HG03045 (cell line): ENCODE measurements at regions not wholly inside any gene's neighbourhood (a gene's known extent, or its start where the extent isn't known, plus 50 kb on each side); places are given as distances from the start of the nearest gene placed in this dataset.
"Not testable (repeated sequence)": the region's sequence is repeated elsewhere in the genome, so short reads cannot be mapped to it uniquely, and the experiment has no call there.

Experiments used
- ATAC-seq: cut with Tn5 transposase; IDR thresholded peaks from one replicate; pipeline ENCODE4 v1.9.1; 2021; ENCODE audit warnings: mild to moderate bottlenecking, moderate library complexity; ENCODE audit not compliant: unreplicated experiment

DNA sequence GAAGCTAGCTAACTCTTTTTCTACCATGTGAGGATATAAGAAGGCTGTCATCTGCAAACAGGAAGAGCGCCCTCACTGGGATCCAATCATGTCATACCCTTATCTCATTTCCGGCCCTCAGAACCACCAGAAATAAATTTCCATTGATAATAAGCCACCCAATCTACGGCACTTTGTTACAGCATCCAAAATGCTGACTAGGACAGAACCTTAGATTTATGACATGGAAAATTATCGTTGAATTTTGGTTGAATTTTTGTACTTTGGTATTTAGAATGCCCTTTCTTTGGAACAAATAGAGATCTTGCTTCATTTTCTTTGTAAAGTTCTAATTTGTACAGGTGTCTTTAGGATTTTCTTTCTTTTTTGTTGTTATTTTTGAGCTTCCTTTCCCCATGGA is 53.3 kb upstream of the CYLC2 start:
- ATAC-seq: no peak

DNA sequence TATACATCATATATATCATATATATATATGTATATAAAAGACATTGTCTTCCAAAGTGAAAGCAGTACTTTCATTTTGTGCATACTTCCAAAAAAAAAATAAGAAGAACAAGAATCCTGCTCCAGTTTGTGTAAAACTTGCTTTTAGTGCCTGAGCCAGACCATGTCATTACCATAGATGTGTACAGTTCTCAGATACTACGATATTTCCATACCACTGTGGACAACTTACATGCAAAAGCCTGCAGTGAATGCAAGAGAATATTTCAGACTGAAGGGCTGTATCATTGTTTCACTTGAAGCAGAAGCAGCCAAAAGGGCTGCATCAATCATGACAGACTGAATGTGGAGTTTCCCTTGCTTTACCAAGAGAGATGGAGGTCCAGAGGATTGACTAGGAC is 72.6 kb upstream of the CYLC2 start:
- no peak for ATAC-seq

DNA sequence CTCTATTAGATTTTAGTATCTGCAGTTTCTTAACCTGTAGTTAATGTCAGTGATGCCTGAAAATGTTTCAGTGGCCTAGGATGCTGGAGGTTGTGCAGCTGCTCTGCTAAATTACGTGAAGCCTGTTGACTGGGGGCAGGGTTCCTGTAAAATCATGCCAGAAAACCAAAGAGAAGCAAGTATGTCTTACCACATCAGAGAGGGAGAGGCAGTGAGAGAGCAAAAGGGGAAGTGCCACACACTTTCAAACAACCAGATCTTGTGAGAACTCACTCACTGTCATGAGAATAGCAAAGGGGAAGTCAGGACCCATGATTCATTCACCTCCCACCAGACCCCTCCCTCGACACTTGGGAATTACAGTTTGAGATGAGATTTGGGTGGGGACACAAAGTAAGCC is 83.9 kb upstream of the CYLC2 start:
- ATAC-seq: no peak

DNA sequence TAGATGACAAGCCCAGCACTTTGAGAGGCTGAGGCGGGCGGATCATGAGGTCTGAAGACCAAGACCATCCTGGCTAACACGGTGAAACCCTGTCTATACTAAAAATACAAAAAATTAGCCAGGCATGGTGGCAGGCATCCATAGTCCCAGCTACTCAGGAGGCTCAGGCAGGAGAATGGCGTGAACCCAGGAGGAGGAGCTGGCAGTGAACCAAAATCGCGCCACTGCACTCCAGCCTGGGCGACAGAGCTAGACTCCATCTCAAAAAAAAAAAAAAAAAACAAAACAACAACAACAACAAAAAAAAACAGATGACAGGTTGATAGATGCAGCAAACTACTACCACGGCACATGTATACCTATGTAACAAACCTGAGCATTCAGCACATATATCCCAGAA is 89.3 kb upstream of the CYLC2 start:
- ATAC-seq: not testable (repeated sequence)

DNA sequence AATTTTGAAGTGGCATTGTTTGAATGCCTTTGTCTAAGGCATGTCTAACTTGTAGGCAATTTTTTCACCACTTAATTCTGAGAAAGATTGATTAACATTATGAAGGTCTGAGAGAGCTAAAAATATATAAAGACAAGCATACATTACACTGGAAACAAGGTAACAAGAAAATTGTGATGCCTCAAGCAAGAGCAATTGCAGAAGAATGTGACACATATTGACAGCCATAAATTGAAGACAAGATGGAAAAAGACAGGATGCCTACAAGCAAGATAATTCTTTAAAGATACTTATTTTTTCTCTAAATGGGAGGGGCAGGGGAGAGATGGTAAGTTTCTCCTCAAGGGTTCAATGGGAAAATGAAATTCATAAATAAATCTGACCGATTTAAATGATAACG is 103.1 kb upstream of the CYLC2 start:
- no peak for ATAC-seq

DNA sequence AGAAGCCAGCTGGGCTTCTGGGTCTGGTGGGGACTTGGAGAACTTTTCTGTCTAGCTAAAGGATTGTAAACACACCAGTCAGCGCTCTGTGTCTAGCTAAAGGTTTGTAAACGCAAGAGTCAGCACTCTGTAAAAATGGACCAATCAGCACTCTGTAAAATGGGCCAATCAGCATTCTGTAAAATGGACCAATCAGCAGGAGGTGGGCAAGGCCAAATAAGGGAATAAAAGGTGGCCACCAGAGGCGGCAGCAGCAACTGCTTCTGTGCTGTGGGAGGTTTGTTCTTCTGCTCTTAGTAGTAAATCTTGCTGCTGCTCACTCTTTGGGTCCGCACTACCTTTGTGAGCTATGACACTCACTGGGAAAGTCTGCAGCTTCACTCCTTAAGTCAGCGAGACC is 106.4 kb upstream of the CYLC2 start:
- not testable (repeated sequence) for ATAC-seq

- ATAC-seq: no peak
Observed at GRCh38 chr9:102875687-102876086, 119.4 kb upstream of the CYLC2 start.

DNA sequence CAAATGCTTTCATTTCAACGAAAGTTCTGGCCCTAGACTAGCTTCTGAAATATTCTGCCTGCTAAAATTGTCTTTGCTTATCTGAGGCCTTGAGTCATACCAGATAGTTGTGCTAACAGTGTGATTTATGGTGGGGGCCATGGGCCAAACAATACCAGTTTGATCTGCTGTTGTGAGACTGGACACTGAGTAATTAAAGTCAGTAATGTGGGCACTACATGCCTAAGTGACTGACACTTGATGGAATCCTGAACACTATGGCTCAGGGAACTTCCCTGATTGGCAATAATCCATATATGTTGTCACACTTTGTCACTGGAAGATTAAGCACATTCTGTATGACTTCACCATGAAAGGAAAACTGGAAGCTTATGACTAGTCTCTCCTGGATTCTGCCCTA is 127.6 kb upstream of the CYLC2 start:
- ATAC-seq: no peak

- no peak for ATAC-seq
Observed at GRCh38 chr9:102862478-102862877, 132.7 kb upstream of the CYLC2 start.

DNA sequence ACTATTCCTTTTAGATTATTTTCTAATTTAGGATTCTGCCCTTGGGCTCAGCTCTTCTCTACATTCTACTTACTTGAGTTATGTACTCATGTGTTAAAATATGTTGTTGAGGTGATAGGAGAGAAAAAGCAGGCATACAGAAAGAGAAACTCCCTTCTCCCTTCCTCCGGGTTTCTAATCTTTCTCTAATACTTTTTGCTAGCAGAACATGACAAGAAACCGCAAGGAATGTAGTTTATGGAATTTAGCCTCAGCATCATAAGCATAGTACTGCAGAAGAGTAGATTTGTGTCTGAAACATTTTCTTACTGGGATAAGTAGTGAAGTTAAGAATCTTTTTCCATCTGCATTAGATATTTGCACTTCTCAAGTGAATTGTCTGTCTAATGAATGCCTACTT is 139.5 kb upstream of the CYLC2 start:
- ATAC-seq: no peak

GRCh38 chr9:102845827-102846371 is 149.2 kb upstream of the CYLC2 start:
- no peak for ATAC-seq

DNA sequence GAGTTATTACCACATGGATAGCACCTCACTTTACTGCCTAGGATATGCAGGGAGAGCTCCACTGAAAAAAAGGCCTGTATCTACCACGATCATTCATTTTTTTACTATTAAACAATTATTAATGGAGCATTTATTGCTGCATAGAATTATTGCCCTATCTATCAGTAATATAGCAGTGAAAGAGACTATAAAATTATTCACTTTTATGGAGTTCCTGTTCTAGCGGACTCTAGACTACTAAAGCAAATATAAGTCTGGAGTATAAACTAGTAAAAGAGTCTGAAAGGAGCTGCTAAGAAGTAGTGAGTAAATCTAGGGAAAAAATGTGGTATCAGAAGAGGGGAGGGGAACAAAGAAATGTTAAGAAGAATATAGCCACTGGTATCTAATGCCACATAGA is 150.4 kb upstream of the CYLC2 start:
- no peak for ATAC-seq

- no peak for ATAC-seq
Observed at GRCh38 chr9:102842423-102842822, 152.7 kb upstream of the CYLC2 start.

GRCh38 chr9:102841376-102841775 is 153.8 kb upstream of the CYLC2 start:
- no peak for ATAC-seq

DNA sequence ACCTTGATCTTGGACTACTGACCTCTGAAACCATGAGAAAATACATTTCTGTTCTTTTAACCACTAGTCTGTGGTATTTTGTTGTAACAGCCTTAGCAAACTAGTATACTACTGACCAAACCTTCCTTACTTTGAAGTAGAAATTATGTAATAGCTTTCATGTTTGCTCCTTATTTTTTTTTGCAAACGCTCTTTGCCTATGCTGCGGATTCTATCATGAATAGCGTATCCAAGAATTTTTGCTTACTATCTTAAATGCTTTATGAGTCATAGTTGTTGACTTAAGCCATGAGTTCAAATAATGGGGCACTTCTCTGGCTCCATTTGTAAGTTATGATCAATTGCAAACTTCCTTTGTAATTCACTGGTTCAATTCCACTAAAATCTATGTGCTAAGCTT is 154.8 kb upstream of the CYLC2 start:
- no peak for ATAC-seq

- no peak for ATAC-seq
Observed at GRCh38 chr9:102832814-102833213, 162.3 kb upstream of the CYLC2 start.

DNA sequence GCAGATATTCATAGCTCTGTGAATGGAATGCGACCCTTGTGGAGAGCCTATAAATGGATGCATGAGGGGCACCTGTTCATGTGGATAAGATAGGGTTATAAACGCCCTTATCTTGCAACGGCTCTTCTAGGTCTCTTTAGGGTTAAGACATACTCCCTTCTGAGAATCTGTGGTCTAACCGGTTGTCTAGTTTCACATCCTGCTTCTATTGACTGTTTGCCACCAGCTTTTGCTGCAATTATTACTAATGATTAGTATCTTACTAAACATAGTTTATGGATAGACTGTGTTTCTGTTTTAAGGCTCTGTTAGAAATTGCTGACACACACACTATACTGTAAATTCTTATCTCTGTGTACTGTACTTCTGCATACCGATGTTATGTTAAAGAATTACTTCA is 198.9 kb upstream of the CYLC2 start:
- no peak for ATAC-seq

DNA sequence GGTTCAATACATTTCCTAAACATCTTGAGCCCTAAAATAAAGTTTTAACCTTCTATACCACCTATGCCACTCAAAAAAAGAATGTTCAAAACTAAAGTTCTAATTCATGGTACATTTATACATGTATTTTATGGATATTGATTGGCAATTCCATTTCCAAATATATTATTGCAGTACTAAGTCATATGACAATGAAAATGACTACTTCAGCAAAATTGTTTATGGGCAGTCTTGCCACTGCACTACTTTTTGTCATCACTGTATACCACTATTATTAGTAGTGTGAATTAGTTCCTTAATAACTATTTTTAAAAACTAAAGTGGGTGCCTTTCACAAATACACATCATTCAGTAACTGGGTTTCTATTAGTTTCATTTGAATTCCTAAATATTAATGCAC is 199.6 kb upstream of the CYLC2 start:
- no peak for ATAC-seq

DNA sequence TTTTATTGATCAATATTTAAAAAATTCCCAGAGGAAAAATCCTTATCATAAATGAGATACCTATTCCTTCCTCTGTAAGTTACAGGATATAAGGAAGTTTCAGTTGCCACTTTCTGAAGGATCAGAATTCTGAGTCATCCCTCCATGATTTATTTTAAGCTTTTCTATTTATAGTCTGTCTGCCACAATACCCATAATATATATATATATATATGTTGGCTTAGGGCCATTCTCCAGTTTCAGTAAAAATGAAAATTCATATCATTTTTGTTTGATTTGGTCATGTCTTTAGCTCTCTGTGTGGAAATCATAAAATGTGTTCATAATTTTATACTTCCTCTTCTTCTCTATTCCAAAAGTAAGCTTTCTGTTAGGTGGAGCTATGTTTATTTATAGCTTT is 215.8 kb upstream of the CYLC2 start:
- no peak for ATAC-seq

DNA sequence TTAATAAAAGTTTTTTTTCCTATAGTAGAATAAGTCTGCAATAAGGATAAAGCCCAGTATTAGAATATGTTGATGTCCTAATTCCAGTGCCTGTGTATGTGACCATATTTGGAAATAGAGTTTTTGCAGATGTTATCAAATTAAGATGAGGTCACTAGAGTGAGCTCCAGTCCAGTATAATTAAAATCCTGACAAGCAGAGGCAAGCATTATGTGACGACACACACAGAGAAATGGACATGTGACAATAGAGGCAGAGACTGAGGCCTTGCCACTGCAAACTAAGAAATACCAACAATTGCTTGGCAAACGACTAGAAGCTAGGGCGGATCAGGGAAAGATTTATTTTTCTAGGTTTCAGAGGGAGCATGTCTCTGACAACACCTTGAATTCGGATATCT is 216.4 kb upstream of the CYLC2 start:
- no peak for ATAC-seq

- ATAC-seq: no peak
Observed at GRCh38 chr9:102770704-102771103, 224.4 kb upstream of the CYLC2 start.

GRCh38 chr9:102769307-102769706 is 225.8 kb upstream of the CYLC2 start:
- ATAC-seq: no peak

GRCh38 chr9:102768002-102768401 is 227.1 kb upstream of the CYLC2 start:
- ATAC-seq: no peak

GRCh38 chr9:102767076-102767475 is 228.1 kb upstream of the CYLC2 start:
- no peak for ATAC-seq
